ENCODE measurements at regions not wholly inside any gene's neighbourhood (a gene's known extent, or its start where the extent isn't known, plus 50 kb on each side); places are given as distances from the start of the nearest gene placed in this dataset.

DNA sequence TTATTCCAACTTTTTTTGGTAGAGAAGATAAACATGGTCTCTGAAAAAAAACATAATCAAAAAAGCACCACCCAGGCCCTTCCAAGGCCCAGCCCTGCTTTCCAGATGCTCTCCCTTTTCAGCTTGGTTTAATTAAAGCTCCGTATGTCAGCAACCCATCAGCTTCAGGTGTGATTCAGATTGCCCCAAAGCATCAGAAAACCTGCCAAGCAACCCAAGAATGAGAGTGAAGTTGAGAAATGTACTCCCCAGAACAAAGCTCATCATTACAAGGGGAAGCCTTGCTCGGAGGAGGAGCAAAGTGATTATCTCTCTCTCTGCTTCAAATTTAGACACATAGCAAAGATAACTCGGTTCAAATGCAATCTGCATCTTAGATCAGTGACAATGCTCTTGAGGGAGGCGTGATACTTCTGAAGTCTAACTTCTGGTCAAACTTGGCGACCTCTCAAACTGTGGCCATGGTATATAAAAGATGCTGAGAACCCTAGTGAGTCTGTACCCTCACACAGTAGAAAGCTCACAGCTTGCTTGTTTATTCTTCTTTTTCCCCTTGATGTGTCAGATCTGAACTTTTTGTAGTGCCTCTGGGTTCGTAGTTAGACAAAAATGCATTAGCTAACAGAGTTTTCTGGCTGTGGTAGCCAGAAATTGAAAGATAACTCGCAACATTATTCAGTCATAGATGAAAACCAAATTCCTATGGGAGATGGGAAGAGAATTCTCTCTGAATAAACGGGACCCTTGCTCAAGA lies 63.3 kb upstream of the ZC3H11B start:
- TF ChIP-seq, protein P1, sequence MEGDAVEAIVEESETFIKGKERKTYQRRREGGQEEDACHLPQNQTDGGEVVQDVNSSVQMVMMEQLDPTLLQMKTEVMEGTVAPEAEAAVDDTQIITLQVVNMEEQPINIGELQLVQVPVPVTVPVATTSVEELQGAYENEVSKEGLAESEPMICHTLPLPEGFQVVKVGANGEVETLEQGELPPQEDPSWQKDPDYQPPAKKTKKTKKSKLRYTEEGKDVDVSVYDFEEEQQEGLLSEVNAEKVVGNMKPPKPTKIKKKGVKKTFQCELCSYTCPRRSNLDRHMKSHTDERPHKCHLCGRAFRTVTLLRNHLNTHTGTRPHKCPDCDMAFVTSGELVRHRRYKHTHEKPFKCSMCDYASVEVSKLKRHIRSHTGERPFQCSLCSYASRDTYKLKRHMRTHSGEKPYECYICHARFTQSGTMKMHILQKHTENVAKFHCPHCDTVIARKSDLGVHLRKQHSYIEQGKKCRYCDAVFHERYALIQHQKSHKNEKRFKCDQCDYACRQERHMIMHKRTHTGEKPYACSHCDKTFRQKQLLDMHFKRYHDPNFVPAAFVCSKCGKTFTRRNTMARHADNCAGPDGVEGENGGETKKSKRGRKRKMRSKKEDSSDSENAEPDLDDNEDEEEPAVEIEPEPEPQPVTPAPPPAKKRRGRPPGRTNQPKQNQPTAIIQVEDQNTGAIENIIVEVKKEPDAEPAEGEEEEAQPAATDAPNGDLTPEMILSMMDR (IDR thresholded peaks at IDR 0.05; ENCODE audit: low read length) = no peak
- TF ChIP-seq EZH2 (optimal IDR thresholded peaks at IDR 0.05; ENCODE audit: low read depth, low read length) (no peak), EZH2phosphoT487 (IDR thresholded peaks at IDR 0.05; ENCODE audit: low read length) (no peak)

Data from MM.1S (cell line).